ENCODE measurements at regions not wholly inside any gene's neighbourhood (a gene's known extent, or its start where the extent isn't known, plus 50 kb on each side); places are given as distances from the start of the nearest gene placed in this dataset.

DNA sequence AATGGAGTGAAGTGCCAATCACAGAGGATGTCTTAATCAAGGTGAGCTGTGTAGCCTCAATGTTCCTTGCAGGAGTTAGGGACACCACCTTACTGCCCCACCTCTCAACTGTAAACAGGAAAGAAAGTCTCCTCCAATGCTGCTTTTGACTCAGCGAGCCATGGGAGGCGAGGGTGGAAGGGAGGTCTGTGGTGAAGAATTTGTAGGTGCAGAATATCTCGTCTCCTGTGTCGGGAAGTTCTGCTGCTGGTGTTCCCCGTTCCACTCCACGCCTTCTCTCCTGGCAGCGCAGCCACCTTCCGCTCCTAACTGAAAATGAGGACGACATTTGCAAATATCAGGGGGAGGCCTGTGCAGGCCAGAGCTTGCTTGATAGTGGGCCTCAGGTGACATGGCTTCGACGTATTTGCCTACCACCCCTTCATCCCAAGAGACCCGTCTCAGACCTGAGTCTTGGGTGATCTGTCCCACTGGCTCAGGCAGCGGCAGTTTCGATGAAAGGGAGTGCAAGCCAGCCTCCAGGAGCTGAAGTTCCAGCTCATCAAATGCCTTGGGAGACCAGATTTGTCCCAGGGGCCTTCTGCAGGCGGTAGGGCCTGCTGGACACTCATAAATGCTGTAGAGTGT lies 368.3 kb upstream of the C1orf174 start:
- TF ChIP-seq, protein P1, sequence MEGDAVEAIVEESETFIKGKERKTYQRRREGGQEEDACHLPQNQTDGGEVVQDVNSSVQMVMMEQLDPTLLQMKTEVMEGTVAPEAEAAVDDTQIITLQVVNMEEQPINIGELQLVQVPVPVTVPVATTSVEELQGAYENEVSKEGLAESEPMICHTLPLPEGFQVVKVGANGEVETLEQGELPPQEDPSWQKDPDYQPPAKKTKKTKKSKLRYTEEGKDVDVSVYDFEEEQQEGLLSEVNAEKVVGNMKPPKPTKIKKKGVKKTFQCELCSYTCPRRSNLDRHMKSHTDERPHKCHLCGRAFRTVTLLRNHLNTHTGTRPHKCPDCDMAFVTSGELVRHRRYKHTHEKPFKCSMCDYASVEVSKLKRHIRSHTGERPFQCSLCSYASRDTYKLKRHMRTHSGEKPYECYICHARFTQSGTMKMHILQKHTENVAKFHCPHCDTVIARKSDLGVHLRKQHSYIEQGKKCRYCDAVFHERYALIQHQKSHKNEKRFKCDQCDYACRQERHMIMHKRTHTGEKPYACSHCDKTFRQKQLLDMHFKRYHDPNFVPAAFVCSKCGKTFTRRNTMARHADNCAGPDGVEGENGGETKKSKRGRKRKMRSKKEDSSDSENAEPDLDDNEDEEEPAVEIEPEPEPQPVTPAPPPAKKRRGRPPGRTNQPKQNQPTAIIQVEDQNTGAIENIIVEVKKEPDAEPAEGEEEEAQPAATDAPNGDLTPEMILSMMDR (IDR thresholded peaks at IDR 0.05), result no peak
- no peak for TF ChIP-seq POLR2A (IDR thresholded peaks at IDR 0.05)
